Amniotic epithelial cell (primary cell): ENCODE measurements at regions not wholly inside any gene's neighbourhood (a gene's known extent, or its start where the extent isn't known, plus 50 kb on each side); places are given as distances from the start of the nearest gene placed in this dataset.
A peak's percentile ranks its signal among the peaks of the same experiment; 100 is the strongest.
"Not testable (repeated sequence)": the region's sequence is repeated elsewhere in the genome, so short reads cannot be mapped to it uniquely, and the experiment has no call there.

Source experiments
- DNase-seq: peaks from one replicate; pipeline ENCODE4 v3.0.0-alpha.2; 2010; ENCODE audit warnings: low read depth

DNA sequence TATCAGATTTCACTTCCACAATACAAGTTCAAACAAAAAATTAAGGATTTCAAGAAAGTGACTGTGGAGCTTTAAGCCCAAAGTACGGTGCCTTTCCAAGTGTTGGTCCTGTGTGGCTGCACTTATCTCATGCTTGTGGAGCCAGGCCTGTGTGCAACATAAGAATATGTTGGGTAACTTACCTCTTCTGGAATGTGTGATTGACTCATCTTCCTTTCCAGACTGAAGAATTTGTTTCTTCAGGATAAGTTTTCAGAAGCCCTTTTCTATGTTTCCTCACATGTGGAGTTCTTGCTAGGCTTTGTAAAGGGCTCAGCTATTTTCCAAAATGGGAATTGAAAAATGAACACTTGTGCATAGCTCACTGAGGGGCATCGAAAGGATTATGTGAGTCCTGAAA, 485.1 kb upstream of the PAPPA start:
- peak; percentile 96 for DNase-seq

DNA sequence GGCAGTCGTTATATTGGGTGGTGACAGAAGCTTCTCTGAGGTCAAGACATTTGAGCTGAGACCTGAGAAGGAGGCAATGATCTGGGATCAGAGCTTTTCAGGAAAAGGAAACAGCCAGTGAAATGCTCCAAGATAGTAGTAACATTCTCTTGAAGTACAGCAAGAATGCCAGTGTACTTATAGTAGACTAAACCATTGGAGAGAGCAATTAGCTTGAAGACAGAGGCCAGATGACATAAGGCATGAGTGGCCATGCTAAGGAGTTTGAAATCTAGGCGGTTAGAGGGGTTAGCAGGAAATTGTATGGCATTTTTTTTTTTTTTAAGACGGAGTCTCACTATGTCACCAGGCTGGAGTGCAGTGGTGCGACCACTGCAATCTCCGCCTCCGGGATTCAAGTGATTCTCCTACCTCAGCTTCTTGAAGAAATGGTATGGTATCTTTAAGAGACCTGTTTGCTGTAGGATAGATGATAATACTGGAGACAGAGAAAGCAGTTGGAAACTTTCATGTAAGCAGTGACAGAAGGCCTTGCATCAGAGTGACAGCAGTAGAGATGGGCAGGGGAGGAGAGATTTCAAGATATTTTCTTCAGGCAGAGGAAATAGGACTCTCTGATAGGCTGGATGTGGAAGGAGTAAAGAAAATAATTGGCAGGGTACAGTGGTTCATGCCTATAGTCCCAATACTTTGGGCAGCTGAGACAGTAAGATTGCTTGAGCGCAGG, 482.2 kb upstream of the PAPPA start:
- DNase-seq, result no peak

DNA sequence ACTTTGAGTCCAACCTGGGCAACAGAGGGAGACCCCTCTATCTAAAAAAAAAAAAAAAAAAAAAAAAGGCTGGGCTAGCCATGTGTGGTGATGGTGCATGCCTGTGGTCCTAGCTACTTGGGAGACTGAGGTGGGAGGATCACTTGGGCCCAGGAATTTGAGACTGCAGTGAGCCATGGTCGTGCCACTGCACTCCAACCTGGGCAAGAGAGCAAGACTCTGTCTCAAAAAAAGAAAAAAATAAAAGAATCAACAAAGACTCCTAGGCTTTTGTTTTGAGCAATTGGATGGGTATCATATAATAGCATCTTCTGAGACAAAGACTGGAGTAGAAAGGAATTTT, 481.7 kb upstream of the PAPPA start:
- no peak for DNase-seq

DNA sequence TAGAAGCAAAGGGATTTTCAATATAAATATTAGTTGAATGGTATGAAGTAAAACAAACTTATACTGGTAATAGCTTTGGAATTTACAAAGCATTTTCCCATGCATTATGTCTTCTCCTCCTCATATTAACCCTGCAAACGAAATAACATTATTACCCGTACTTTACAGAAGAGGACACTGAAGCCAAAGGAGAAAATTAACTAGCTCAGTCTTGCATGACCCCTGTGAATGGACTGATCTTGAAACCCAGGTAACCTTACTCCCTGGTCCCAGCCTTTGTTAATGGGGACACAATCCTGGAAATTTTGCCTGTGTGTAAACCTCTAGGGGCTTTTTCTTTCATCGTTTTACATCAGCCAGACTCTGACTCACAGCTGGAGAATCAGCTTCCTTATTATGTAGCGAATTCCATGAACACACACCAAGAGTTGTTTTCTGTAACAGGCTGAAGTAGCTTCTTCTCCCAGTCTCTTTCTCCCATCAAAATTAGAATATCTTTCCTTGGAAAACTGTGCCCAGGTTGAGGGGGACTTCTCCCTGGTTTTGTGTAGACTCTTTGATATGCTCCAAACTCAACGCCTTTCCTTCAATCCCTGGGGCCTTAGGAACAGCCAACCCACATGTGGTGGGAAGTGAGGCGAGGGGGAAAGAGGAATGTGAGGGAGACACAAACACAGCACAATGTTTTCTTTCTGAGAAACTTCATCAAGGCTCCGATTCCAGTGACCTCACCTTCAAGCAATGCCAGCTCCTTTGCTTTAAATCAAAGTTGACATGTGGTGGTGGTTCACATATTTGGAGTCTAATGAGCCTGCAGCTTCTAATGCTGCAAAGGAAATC, 480.9 kb upstream of the PAPPA start:
- peak; percentile 99 for DNase-seq

DNA sequence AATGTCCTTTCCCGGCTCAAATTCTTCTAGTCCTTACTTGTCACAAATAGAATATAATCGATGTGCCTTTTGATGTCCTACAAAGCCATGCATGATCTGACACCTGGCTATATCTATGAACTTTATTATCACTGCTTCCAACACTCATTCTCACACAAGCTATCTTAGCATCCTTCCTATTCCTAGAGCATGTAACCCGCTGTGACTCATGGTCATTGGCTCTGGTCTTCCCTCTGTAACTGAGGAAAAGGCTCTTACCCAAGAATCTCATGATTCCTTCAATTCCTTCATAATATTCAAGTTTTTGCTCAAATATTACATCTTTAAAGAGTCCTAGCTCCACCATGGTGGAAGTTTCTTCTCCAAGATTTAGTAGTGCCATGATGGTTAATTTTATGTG, 480.0 kb upstream of the PAPPA start:
- peak; percentile 84 for DNase-seq

DNA sequence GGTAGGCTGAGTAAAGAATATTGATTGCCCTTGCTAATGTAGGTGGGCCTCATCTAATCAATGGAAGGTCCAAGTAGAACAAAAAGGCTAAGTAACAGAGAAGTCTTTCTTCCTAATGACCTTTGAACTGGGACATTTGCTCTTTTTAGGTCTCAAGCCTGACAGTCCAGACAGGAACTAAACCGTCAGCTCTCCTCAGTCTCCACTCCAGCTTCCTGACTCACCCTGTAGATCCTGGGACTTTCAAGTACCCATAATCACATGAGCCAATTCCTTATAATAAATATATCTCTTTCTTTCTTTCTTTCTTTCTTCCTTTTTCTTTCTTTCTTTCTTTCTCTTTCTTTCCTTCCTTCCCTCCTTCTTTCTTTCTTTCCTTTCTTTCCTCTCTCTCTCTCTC, 479.5 kb upstream of the PAPPA start:
- DNase-seq, result no peak

DNA sequence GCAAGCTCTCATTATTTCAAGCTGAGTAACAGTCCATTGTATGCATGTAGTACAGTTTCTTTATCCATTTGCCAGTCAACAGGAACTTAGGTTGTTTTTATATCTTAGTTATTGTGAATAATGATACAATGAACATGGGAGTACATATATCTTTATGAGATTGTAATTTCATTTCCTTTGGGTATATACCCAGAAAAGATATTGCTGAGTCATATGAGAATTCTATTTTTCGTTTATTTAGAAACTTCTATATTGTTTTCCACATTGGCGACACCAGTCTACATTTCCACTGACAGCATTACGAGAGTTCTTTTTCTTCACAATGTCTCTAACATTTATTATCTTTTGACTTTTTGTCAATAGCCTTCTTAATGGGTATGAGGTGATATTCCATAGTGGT, 477.8 kb upstream of the PAPPA start:
- no peak for DNase-seq

DNA sequence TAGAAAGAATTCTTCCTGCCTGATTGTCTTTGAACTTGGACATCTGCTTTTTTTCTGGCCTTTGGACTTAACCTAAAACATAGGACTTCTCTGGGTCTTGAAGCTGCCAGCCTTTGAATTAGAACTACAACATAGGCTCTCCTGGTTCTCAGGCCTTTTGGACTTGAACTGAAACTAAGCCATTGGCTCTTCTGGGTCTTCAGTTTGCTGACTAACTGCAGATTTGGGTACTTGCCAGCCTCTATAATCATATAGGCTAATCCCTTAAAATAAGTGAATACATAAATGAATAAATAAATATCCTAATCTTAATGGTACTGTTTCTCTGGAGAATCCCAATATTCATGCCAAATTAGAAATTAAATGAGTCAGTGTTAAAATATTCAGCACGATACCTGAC, 473.4 kb upstream of the PAPPA start:
- DNase-seq, result peak; percentile 31

DNA sequence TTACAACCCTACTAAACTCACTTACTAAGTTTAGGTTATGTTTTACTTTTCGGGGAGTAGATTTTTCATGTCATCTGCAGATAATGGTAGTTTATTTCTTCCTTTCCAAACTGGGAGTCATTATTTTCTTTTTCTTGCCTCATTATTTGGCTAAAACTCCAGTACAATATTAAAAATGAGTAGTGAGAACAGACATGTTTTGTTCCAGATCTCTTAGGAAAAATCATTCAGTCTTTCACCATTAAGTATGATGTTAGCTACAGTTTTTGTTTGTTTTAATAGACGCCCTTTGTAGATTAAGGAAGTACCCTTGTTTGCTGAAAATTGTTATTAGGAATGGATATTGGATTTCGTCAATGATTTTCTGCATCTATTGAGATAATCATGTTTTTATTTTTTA, 472.0 kb upstream of the PAPPA start:
- no peak for DNase-seq

DNA sequence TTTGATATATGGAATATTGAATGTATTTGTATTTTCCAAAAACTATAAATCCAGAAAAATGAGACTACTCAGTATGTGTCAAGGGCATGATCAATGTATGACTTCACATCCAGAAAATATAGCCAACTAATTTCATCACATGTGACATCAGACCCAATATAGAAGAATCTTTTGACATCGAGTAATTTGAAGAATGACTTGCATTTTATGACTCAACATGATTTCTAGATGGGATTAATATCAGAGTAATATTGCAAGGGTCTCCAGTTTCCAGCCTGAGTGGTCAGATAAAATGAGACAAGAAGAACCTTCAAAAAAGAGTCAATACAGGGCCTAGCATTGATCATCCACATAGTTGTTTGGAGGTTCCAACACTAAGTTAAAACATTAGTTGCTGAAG, 467.5 kb upstream of the PAPPA start:
- no peak for DNase-seq

DNA sequence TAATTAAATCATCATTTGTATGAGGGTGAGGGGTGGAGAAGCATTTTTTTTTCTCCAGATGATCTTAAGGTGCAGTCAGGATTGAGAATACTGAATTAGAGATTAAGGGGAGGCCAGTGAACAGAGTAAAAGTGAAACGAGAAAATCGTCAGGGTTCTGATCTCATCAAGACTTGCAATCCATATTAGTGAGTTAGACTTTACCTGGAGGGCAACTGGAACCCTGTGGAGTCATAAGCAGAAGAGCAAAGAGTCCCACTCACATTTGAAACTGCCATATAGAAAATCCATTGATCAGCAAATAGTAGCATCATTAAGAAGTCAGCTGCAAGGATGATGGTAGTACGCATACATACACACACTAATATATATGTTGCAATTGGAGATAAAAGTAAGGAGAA, 466.2 kb upstream of the PAPPA start:
- DNase-seq, result no peak

DNA sequence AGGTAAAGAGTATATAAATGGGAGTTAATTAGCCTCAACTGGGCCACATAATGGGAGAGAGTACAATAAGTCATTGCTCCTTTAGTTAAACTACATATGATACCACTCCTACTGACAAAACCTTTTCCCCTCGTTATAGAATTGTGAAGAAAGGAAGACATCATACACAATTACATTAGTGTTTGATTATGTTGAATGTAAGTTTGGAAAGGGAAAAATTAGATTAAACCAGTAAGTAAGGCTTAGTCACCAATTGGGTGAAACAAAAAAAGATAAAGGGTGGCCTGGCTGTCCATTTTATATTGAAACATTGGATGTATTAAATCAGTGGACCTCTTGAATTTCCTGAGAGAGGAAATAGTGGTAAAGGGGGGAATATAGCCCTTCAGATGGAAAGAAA, 464.3 kb upstream of the PAPPA start:
- no peak for DNase-seq

DNA sequence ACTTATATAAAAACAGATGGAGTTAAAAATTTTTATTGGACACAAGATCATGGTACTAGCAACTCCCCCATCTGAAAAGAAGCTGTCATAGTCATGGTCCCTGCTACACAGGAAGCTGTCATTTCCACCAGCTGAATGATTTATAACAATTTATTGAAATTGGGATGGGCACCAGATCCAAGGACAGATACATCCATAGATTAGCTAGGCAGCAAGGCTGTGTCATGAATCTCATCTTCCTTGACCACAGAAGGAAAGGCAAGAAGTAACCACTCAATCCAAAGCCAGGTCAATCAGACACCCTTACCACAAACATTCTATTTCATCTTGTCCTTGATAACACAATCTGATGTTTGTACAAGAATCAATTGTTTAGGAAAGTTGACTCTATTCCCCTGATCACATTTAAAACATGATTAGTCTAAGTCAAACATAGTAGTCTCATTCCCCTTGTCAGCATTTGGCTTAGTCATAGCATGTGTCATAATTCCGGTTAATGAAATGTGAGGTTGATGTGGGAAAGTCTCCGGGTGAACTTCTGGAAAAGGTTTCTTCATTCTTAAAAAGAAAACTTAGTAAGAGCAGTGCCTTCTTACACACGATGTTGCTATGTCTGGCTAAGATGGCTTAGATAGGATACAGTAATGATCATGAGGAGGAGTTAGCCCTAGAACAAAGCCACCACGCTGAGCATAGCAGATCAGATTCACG, 462.6 kb upstream of the PAPPA start:
- peak; percentile 98 for DNase-seq

DNA sequence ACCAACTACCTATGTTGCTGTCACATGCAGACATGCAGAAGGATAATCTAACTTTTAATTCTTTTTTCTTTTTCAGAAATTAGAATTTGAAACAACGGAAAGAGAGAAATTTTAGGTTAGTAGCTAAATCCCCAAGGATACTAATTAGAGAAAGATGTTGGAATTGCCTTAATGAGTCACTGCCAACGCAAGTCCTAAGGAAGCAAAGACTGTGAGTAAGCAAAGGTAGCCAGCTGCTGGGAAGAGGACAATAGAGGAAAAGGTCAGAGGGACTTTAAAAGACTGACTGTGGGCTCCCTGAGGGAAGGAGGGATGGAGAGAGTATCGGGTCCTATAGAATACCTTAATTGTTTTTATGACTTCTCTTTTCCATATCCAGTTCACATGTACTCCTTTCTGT, 461.9 kb upstream of the PAPPA start:
- peak; percentile 78 for DNase-seq

DNA sequence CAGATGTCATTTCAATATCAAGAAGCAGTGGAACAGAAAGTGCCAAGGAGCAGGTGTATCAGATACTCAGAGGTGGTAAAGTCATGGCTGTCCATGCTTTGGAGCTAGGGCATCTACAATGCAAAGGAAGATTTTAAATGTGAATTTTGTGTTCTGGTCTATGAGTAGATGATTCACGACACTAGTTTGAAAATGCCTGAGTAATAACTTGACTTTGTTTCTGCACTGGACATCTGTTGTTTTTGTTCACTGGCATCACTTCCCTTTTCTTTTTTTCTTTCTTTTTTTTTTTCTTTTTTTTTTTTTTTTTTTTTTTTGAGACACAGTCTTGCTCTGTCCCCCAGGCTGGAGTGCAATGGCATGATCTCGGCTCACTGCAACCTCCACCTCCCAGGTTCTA, 460.7 kb upstream of the PAPPA start:
- DNase-seq, result not testable (repeated sequence)

DNA sequence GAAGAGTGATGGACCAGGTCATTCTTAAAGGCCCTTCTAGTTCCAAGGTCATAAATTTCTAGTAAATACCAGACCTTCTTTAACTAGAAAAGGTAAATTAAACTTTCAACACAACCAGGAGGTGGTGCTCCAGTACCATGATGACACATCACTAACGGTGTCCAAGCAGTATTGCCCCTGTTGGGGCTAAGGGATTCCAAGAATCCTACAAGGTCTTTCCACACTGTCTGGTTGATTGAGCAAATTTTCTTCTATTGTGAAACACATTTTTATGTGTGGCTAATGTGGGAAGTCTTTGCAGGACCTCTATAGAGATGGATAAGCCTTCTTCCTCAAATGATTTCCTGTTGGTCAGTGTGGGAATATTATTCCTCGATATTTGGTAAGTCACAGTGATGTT, 459.6 kb upstream of the PAPPA start:
- DNase-seq, result peak; percentile 99

DNA sequence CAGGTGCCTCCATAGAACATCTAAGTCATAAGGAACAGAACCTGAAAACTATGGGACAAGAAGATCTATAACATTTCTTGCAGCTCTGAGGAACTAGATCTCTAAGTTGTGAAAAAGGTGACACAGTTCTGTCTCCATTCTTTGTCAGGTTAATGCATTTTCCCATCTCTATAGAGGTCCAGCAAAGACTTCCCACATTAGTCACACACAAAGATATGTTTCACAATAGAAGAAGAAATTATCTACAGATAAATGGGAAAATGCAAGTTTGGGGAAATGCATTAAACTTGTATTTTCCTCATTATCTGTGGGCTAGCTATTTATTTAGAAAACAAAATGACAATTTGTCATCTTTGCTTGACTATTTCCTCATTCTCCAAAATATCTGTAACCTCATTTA, 458.6 kb upstream of the PAPPA start:
- peak; percentile 73 for DNase-seq

DNA sequence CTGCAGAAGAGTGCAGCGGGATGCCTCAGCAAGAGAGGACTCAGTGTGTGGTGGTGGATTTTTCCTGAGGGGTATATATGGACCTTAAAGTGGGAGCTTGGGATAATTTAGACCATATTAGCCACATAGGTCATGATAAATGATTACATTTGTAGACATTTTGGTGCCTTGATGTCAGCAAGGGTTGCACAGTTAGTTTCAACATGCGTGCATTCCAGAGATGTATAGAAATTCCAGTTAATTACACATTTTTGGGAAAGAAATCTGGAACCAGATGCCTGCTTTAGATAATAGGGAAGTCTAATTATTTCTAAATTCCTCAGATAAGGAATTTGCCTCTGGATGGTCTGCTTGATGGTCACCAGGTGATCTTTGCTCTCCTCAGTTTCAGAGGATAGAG, 440.6 kb upstream of the PAPPA start:
- no peak for DNase-seq

DNA sequence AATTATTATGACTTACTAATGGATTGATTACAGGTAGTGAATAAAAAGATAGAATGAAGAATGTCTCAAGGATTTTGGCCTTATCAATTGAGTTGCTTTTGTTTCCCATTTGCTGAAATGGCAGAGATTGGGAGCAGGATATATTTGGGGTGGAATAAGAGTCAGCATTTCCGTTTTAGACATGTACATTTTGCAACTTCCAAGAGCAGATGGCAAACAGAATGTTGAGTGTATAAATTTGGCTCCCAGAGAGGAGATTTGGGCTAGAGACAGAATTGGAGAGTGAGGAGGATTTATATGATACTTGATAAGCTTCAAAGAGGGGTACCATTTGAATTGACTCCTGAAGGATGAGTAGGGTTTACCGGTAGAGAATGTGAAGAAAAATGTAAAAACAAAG, 437.9 kb upstream of the PAPPA start:
- DNase-seq, result no peak

DNA sequence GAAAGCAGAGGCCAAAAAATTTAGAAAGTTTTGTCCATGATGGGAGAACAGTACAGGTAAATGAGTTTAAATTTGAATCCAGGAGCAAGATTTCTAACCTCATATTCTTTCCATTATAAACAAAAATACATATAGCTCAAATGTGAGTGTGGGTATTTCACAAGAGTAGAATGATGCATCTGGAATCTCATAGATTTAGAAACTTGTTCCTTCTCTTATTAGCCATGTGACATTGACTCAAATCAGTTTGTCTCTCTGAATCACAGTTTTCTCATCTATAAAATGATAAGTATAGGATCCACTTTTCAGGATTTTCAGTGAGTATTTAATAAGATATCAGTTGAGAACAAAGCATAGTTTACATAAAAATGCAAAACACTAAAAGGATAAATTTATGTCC, 436.3 kb upstream of the PAPPA start:
- peak; percentile 49 for DNase-seq

DNA sequence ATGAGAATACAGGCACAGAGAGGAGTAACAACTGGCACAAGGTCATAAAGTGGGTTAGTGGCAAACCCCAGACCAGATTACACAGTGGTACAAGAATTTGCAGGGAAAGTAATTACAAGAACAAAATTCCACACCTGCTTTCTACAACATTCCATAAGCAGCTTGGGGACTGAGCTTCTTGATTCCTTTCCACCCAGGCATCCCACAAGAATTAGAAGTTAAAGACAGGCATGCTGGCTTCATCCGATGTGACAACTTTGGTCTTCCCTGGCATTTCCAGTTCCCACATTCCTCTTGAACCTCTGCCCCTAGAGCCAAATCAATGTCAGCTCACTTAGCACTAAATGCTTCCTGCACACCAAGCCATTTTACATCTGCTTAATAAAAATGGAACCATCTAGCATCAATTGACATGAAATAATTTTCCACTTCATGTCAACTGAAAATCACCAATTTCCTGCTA, 435.8 kb upstream of the PAPPA start:
- peak; percentile 48 for DNase-seq

DNA sequence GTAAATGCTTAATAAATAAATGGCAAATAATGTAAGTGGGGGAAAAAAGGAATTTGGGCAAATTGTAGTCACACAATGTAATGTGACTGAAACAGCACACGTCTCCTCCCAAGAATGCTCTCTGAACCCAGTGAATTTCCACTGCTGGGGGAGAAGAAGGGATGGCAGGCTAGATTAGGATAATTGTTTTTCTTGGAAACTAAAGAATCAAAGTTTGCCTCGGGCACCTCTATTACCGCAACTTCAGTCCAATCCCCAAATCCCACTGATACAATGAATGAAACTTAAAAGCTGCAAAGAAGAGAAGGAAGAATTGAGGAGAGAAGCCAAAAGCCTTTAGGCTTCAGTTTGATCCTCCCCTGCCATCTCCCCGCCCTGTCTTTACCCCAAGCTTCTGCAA, 423.2 kb upstream of the PAPPA start:
- no peak for DNase-seq

DNA sequence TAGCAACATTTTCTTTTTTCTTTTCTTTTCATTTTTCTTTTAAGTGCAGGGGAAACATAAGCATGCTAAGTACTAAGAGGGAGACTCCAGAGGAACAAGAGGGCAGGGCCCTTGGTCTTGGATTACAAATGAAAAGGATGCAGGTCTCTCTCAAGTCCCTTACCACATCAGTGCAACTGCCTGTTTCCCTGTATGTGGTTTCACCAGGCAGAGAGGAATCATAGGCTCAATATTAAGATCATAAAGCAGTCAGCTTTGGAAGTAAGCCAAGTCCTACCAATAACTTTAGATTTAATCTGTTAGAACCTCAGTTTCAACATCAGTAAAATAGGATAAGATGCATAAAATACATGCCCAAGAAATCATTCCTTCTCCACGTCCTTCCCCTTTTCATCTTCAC, 422.7 kb upstream of the PAPPA start:
- DNase-seq, result peak; percentile 6
